ENCODE measurements at regions not wholly inside any gene's neighbourhood (a gene's known extent, or its start where the extent isn't known, plus 50 kb on each side); places are given as distances from the start of the nearest gene placed in this dataset.

DNA sequence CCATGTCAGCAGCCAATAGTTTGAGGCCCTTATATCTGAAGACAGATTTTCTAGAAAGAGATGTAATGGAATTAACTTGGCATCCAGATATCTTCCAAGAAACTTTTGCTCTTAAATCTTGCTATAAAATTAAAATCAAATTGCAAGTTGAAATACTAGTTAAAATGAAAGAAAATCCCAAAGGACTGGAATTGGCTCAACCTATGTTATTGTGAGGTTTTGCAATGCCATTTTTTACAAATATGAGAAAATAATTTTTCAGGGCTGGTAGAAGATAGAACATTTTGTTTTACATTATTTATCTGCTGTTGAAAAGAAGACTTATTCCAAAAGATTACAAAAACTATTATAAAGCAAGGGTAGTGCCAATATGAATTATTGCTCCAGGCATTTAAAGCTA, 92.2 kb upstream of the AGTR1 start:
- no peak for DNase-seq

- DNase-seq: no peak
Measured at GRCh38 chr3:148606979-148607378, 90.7 kb upstream of the AGTR1 start.

GRCh38 chr3:148607491-148607890, 90.2 kb upstream of the AGTR1 start:
- no peak for DNase-seq

- no peak for DNase-seq
Measured at GRCh38 chr3:148612278-148612677, 85.4 kb upstream of the AGTR1 start.

DNA sequence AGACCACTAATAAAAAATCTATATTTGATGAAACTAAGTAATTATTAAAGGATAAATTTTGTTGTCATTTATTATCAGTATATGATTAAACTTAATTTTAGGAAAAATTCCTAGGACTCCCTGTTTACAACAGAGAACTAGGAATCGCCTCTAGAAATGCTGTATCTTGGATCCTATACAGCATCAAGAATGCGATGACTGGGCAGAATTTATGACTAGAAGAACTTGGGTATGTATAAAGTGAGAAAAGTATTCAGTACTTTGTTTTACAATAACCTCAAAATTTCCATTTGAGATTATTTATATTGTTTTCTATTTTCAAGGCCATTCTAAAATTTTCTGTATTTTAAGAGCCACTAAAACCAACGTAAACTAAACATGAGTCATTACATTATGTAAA, 82.3 kb upstream of the AGTR1 start:
- no peak for DNase-seq

- DNase-seq: no peak
Measured at GRCh38 chr3:148625095-148625736, 72.5 kb upstream of the AGTR1 start.

GRCh38 chr3:148625991-148626390, 71.7 kb upstream of the AGTR1 start:
- no peak for DNase-seq

DNA sequence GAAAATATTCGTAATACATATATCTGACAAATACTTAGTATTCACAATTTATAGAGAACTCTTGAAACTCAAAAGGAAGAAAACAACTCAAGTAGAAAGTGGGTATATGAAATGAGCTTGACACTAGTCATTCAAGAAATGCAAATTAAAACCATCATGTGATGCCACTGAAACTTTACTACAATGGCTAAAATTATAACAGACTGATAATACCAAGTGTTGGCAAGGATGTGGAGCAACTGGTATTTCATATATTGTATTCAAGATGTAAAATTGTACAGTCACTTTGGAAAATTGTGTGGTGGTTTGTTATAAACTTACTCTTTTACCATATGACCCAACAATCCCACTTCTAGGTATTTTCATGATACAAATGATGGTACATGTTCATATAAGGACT, 68.7 kb upstream of the AGTR1 start:
- no peak for DNase-seq

- DNase-seq: no peak
Measured at GRCh38 chr3:148631124-148631903, 66.4 kb upstream of the AGTR1 start.

DNA sequence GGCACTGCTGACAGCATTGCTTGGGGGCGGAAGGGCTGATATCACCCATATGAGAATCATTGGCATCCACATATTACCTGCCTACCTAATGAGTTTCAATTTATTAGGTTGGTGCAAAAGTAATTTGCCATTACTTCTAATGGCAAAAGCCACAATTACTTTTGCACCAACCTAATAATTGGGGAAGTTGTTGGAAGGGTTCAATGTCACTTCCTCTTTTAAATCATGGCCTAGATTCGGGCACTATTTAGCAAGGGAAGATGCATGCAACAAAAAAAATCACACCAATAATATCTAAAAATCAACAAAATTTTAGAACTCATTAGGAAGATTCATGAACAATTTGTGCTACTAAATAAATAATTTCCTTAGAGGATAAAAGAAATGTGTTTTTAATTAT, 56.0 kb upstream of the AGTR1 start:
- DNase-seq: no peak

DNA sequence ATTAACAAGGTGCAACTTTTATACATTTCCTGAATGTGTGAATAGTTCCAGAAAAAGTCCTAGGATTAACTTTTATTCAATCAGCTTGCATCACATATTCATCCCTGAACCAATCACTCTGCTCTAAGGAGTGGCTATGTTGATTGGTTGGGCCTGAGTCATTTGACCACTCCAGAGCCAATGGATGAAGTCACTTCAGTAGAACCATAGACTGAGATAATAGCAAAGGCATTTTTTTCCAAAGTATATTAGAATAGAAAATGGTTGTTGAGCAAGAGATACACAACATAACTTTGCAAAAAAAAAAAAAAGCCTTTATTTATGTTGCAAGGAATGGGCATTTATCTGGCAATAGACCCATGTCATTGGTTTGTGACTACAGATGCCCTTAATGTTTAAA, 55.5 kb upstream of the AGTR1 start:
- no peak for DNase-seq

DNA sequence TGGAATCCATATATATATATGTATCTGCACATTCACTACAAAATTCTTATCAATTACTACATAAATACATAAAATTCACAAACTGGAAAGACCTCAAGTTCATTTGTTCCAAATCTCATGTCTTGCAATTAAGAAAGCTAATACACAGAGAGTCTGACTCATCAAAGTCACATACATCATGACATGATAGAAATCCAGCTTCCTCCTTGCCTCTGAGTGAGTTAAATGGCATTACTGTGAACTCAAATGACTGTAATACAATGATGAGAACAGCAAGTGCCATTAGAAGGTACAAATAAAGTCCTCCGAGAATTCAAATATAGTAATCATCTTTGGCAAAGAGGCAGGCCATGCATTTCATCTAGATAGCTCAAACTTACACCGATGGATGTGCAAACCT, 55.1 kb upstream of the AGTR1 start:
- no peak for DNase-seq

DNA sequence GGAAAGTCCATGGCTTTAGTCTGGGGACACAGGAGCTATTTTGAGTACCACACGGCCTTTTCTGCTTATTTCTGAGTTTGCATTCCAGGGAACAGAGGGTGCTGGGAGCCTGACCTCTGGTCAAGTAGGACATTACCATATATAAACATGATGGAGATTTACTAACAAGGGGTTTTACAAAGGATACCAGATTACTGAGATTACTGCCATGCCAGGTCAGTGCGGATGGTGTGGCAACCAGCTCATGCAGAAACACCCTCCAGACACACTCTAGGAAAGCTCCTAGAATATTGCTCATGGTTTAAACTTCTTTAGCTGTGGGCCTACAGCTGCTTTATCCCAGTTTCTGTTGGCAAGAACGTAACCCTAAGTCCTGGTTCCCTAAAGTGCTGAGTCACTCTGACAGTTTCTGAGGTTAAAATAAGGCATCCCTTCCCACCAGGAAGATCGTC, 54.3 kb upstream of the AGTR1 start:
- DNase-seq: no peak

DNA sequence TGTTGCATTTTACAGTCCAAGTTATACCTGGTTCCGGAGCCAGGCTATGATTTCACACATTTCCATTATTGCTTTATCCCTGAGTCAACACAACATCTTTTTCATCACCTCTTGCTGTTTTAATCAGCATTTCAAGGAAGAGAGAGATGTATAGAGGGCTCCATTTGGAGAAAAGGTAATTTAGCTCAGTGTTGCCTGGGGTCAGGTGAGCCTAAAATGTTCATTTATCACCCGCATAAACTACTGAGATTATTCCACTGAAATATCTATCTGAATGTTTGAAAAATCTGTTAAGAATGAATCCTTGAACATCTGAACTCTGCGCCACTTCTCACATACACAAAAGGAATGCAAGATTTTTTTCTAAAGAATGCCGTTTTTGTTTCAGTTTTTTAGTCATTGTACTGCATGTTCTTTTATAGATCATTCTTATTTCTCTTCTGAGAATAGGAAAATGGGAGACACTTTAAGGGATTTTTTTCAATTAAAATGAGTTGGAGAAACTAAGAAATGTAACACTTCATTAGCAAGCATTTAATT, 51.5 kb upstream of the AGTR1 start:
- no peak for DNase-seq

Measured in NCI-H2171 treated with DMSO at 0.1 percent for 48 hours (cell line).